GM19467 (cell line): ENCODE measurements at regions not wholly inside any gene's neighbourhood (a gene's known extent, or its start where the extent isn't known, plus 50 kb on each side); places are given as distances from the start of the nearest gene placed in this dataset.
"Not testable (repeated sequence)": the region's sequence is repeated elsewhere in the genome, so short reads cannot be mapped to it uniquely, and the experiment has no call there.

ENCODE experiments used
- ATAC-seq: cut with Tn5 transposase; IDR thresholded peaks from one replicate; pipeline ENCODE4 v1.9.1; 2021; ENCODE audit warnings: mild to moderate bottlenecking, moderate library complexity; ENCODE audit not compliant: unreplicated experiment

- no peak for ATAC-seq
Observed at GRCh38 chr3:105976196-105976595, 107.4 kb upstream of the CBLB start.

- ATAC-seq, result no peak
Observed at GRCh38 chr3:105979961-105980360, 111.1 kb upstream of the CBLB start.

GRCh38 chr3:105982207-105982606 is 113.4 kb upstream of the CBLB start:
- ATAC-seq, result no peak

- ATAC-seq, result no peak
Observed at GRCh38 chr3:105984837-105985236, 116.0 kb upstream of the CBLB start.

GRCh38 chr3:105986343-105986742 is 117.5 kb upstream of the CBLB start:
- not testable (repeated sequence) for ATAC-seq

GRCh38 chr3:105987809-105988208 is 119.0 kb upstream of the CBLB start:
- no peak for ATAC-seq

- no peak for ATAC-seq
Observed at GRCh38 chr3:105988540-105989212, 119.9 kb upstream of the CBLB start.

GRCh38 chr3:105996781-105997180 is 128.0 kb upstream of the CBLB start:
- ATAC-seq, result no peak

GRCh38 chr3:105997466-105997799 is 128.6 kb upstream of the CBLB start:
- no peak for ATAC-seq

- ATAC-seq, result no peak
Observed at GRCh38 chr3:105997800-105998526, 129.2 kb upstream of the CBLB start.

GRCh38 chr3:105999856-106000255 is 131.0 kb upstream of the CBLB start:
- no peak for ATAC-seq

GRCh38 chr3:106001923-106002322 is 133.1 kb upstream of the CBLB start:
- no peak for ATAC-seq

GRCh38 chr3:106004137-106004681 is 135.4 kb upstream of the CBLB start:
- no peak for ATAC-seq

- no peak for ATAC-seq
Observed at GRCh38 chr3:106004826-106005225, 136.0 kb upstream of the CBLB start.

GRCh38 chr3:106006001-106006400 is 137.2 kb upstream of the CBLB start:
- no peak for ATAC-seq

GRCh38 chr3:106006571-106006970 is 137.8 kb upstream of the CBLB start:
- ATAC-seq, result no peak

GRCh38 chr3:106007512-106007911 is 138.7 kb upstream of the CBLB start:
- no peak for ATAC-seq

GRCh38 chr3:106008766-106009165 is 140.0 kb upstream of the CBLB start:
- no peak for ATAC-seq

GRCh38 chr3:106010829-106011228 is 142.0 kb upstream of the CBLB start:
- ATAC-seq, result no peak

- no peak for ATAC-seq
Observed at GRCh38 chr3:106013971-106014370, 145.2 kb upstream of the CBLB start.

GRCh38 chr3:106014518-106014917 is 145.7 kb upstream of the CBLB start:
- ATAC-seq, result no peak

GRCh38 chr3:106014971-106015370 is 146.2 kb upstream of the CBLB start:
- ATAC-seq, result no peak
